Liver (tissue), 8 donors: ENCODE measurements at regions not wholly inside any gene's neighbourhood (a gene's known extent, or its start where the extent isn't known, plus 50 kb on each side); places are given as distances from the start of the nearest gene placed in this dataset.
A peak's percentile ranks its signal among the peaks of the same experiment; 100 is the strongest.

Experiments used
- DNase-seq: peaks from one replicate; pipeline ENCODE4 v3.0.0-alpha.2; 2017; ENCODE audit warnings: low spot score
- H3K27ac ChIP-seq, 2 donors: one replicate each; pipeline ENCODE4 v1.7.0; 2013; ENCODE audit warnings: inconsistent platforms in 2 of 2, low read length in 2 of 2, control low read depth in 1 of 2, low read depth in 1 of 2, mild to moderate bottlenecking in 1 of 2
- H3K27me3 ChIP-seq, 4 donors: one replicate each; pipeline versions ENCODE4 v1.6.1 to v1.7.0; 2013; ENCODE audit warnings: low read length in 3 of 4, inconsistent platforms in 1 of 4, mild to moderate bottlenecking in 1 of 4, moderate library complexity in 1 of 4; ENCODE audit not compliant: control insufficient read depth in 4 of 4, insufficient read depth in 4 of 4
- H3K36me3 ChIP-seq, 4 donors: one replicate each; pipeline versions ENCODE4 v1.6.1 to v1.7.0; 2013; ENCODE audit warnings: low read length in 3 of 4, mild to moderate bottlenecking in 3 of 4, low read depth in 1 of 4, moderate library complexity in 1 of 4; ENCODE audit not compliant: control insufficient read depth in 4 of 4, insufficient read depth in 3 of 4
- H3K4me1 ChIP-seq, 4 donors: one replicate each; pipeline versions ENCODE4 v1.6.1 to v1.7.0; 2013; ENCODE audit warnings: low read length in 3 of 4, mild to moderate bottlenecking in 3 of 4, moderate library complexity in 1 of 4; ENCODE audit not compliant: control insufficient read depth in 4 of 4, insufficient read depth in 4 of 4
- H3K4me3 ChIP-seq, 3 donors: one replicate each; pipeline versions ENCODE4 v1.6.1 to v1.7.0; 2013; ENCODE audit warnings: low read length in 3 of 3, control low read depth in 1 of 3, low read depth in 1 of 3, mild to moderate bottlenecking in 1 of 3
- H3K9ac ChIP-seq, 2 donors: one replicate each; pipeline ENCODE4 v1.7.0; 2013; ENCODE audit warnings: low read length in 2 of 2, mild to moderate bottlenecking in 2 of 2, moderate library complexity in 2 of 2, control low read depth in 1 of 2, low read depth in 1 of 2
- H3K9me3 ChIP-seq, 4 donors: one replicate each; pipeline versions ENCODE4 v1.6.1 to v1.7.0; 2013; ENCODE audit warnings: low read length in 3 of 4; ENCODE audit not compliant: control insufficient read depth in 4 of 4
- ATF3 ChIP-seq: IDR thresholded peaks from 2 replicates; pipeline ENCODE4 v1.6.1; 2016; ENCODE audit warnings: antibody characterized with exemption
- CTCF ChIP-seq: fragments of 150-350 bp; IDR thresholded peaks from 2 replicates; pipeline ENCODE4 v1.5.1; 2017; ENCODE audit warnings: improper control_type of control experiment, low read depth, low read length; ENCODE audit not compliant: missing input control
- EGR1 ChIP-seq, 2 donors: IDR thresholded peaks; 2 replicates each; pipeline ENCODE4 v1.6.1; 2016 to 2018; ENCODE audit warnings: antibody characterized with exemption in 2 of 2, low read depth in 2 of 2
- FOXA1 ChIP-seq: IDR thresholded peaks from 2 replicates; pipeline ENCODE4 v1.6.1; 2016; ENCODE audit warnings: antibody characterized with exemption
- FOXA2 ChIP-seq: IDR thresholded peaks from 2 replicates; pipeline ENCODE4 v1.6.1; 2016; ENCODE audit warnings: antibody characterized with exemption
- GABPA ChIP-seq, 2 donors: IDR thresholded peaks in 1 of 2; conservative IDR thresholded peaks in 1 of 2; 2 replicates each; pipeline ENCODE4 v1.6.1; 2016; ENCODE audit warnings: antibody characterized with exemption in 2 of 2, mild to moderate bottlenecking in 1 of 2, moderate library complexity in 1 of 2
- HNF4A ChIP-seq, 2 donors: conservative IDR thresholded peaks; 2 replicates each; pipeline ENCODE4 v1.6.1; 2016; ENCODE audit warnings: antibody characterized with exemption in 2 of 2, mild to moderate bottlenecking in 2 of 2
- HNF4G ChIP-seq: IDR thresholded peaks from 2 replicates; pipeline ENCODE4 v1.6.1; 2016; ENCODE audit warnings: antibody characterized with exemption
- JUND ChIP-seq, 2 donors: IDR thresholded peaks; 2 replicates each; pipeline ENCODE4 v1.6.1; 2016; ENCODE audit warnings: antibody characterized with exemption in 2 of 2
- NR2F2 ChIP-seq: IDR thresholded peaks from 2 replicates; pipeline ENCODE4 v1.6.1; 2016; ENCODE audit warnings: antibody characterized with exemption
- RAD21 ChIP-seq, 2 donors: IDR thresholded peaks; 2 replicates each; pipeline ENCODE4 v1.6.1; 2016; ENCODE audit warnings: antibody characterized with exemption in 2 of 2, mild to moderate bottlenecking in 2 of 2
- RXRA ChIP-seq, 2 donors: IDR thresholded peaks; 2 replicates each; pipeline ENCODE4 v1.6.1; 2017 to 2018; ENCODE audit warnings: antibody characterized with exemption in 2 of 2, mild to moderate bottlenecking in 1 of 2
- SP1 ChIP-seq: IDR thresholded peaks from 2 replicates; pipeline ENCODE4 v1.6.1; 2018; ENCODE audit warnings: antibody characterized with exemption, mild to moderate bottlenecking
- TAF1 ChIP-seq: conservative IDR thresholded peaks from 2 replicates; pipeline ENCODE4 v1.6.1; 2016; ENCODE audit warnings: antibody characterized with exemption, mild to moderate bottlenecking
- YY1 ChIP-seq: IDR thresholded peaks from 2 replicates; pipeline ENCODE4 v1.6.1; 2016; ENCODE audit warnings: antibody characterized with exemption, mild to moderate bottlenecking
- WGBS: extraction: QIAGEN DNeasy Blood & Tissue Kit; methylation state at CpG from one replicate; pipeline ENCODE4 v1.1.7; 2013; 5-methylcytosine and 5-hydroxymethylcytosine counted together
- TF ChIP-seq, protein P1 (sequence below): IDR thresholded peaks from 2 replicates; pipeline ENCODE4 v1.6.1; 2016; ENCODE audit warnings: antibody characterized with exemption
- TF ChIP-seq, protein P2 (sequence below): IDR thresholded peaks from 2 replicates; pipeline ENCODE4 v1.6.1; 2016; ENCODE audit warnings: antibody characterized with exemption
- TF ChIP-seq, protein P3 (sequence below): IDR thresholded peaks from 2 replicates; pipeline ENCODE4 v1.6.1; 2016; ENCODE audit warnings: antibody characterized with exemption, mild to moderate bottlenecking
- donor health status: healthy.
- donor health status: healthy.
- donor health status: healthy.
- donor health status: healthy.
- donor health status: healthy.

GRCh38 chr3:72018343-72018984 lies 233.5 kb upstream of the PROK2 start:
- H3K36me3 ChIP-seq, result no peaks in the 10 kb centered on the region
- no peaks in the 10 kb centered on the region for H3K27me3 ChIP-seq
- H3K9ac ChIP-seq, result no peak overlapping the region
- H3K4me1 ChIP-seq, result no peaks in the 10 kb centered on the region
- WGBS, result 89% methylated on average over 5 of the region's 5 CpGs
- no peak overlapping the region for H3K4me3 ChIP-seq
- peak; percentile 6 to 16 for TF ChIP-seq RXRA (IDR thresholded peaks at IDR 0.05)
- no peak for TF ChIP-seq YY1
- DNase-seq, result no peak
- no peaks in the 10 kb centered on the region for H3K9me3 ChIP-seq
- H3K27ac ChIP-seq, result no peak overlapping the region

DNA sequence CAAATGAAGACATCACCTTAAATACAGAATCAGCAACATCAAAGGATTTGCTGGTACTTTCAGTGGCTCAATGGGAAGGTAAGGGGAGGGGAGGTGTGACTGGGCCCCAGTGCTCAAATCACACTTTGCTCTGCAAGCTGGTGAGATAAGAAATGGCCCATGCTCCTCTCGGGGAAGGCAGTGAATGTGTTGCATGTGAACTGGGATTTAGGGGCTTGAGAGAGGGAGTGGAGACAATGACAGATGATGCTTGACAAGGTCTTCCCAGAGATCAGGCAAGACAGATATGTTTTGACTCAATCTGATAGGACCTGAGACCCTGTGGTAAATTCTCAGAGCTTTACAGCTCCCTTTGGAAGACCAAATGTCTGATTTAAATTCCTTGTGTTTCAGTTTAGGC lies 233.0 kb upstream of the PROK2 start:
- Histone ChIP-seq H3K4me3 (no peak overlapping the region), H3K4me1 (no peaks in the 10 kb centered on the region), H3K27ac (no peak overlapping the region), H3K9ac (no peak overlapping the region), H3K27me3 (no peaks in the 10 kb centered on the region), H3K36me3 (no peaks in the 10 kb centered on the region), H3K9me3 (no peaks in the 10 kb centered on the region)
- WGBS, result 90% methylated on average over 1 of the region's 1 CpG
- TF ChIP-seq RAD21 (IDR thresholded peaks at IDR 0.05) (no peak), RXRA (IDR thresholded peaks at IDR 0.05) (no peak), CTCF (no peak), FOXA2 (no peak), JUND (IDR thresholded peaks at IDR 0.05) (no peak), NR2F2 (no peak), EGR1 (IDR thresholded peaks at IDR 0.05; ENCODE audit: low read depth in 2 of 2) (no peak), YY1 (no peak), GABPA (IDR thresholded peaks at IDR 0.05 in 1 of 2, conservative IDR thresholded peaks at IDR 0.05 in 1 of 2) (no peak), SP1 (no peak), HNF4G (no peak), HNF4A (conservative IDR thresholded peaks at IDR 0.05) (no peak), TAF1 (no peak), FOXA1 (no peak), ATF3 (no peak)
- TF ChIP-seq, protein P1, sequence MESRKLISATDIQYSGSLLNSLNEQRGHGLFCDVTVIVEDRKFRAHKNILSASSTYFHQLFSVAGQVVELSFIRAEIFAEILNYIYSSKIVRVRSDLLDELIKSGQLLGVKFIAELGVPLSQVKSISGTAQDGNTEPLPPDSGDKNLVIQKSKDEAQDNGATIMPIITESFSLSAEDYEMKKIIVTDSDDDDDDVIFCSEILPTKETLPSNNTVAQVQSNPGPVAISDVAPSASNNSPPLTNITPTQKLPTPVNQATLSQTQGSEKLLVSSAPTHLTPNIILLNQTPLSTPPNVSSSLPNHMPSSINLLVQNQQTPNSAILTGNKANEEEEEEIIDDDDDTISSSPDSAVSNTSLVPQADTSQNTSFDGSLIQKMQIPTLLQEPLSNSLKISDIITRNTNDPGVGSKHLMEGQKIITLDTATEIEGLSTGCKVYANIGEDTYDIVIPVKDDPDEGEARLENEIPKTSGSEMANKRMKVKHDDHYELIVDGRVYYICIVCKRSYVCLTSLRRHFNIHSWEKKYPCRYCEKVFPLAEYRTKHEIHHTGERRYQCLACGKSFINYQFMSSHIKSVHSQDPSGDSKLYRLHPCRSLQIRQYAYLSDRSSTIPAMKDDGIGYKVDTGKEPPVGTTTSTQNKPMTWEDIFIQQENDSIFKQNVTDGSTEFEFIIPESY, result no peak
- TF ChIP-seq, protein P2, sequence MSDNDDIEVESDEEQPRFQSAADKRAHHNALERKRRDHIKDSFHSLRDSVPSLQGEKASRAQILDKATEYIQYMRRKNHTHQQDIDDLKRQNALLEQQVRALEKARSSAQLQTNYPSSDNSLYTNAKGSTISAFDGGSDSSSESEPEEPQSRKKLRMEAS, result no peak
- TF ChIP-seq, protein P3, sequence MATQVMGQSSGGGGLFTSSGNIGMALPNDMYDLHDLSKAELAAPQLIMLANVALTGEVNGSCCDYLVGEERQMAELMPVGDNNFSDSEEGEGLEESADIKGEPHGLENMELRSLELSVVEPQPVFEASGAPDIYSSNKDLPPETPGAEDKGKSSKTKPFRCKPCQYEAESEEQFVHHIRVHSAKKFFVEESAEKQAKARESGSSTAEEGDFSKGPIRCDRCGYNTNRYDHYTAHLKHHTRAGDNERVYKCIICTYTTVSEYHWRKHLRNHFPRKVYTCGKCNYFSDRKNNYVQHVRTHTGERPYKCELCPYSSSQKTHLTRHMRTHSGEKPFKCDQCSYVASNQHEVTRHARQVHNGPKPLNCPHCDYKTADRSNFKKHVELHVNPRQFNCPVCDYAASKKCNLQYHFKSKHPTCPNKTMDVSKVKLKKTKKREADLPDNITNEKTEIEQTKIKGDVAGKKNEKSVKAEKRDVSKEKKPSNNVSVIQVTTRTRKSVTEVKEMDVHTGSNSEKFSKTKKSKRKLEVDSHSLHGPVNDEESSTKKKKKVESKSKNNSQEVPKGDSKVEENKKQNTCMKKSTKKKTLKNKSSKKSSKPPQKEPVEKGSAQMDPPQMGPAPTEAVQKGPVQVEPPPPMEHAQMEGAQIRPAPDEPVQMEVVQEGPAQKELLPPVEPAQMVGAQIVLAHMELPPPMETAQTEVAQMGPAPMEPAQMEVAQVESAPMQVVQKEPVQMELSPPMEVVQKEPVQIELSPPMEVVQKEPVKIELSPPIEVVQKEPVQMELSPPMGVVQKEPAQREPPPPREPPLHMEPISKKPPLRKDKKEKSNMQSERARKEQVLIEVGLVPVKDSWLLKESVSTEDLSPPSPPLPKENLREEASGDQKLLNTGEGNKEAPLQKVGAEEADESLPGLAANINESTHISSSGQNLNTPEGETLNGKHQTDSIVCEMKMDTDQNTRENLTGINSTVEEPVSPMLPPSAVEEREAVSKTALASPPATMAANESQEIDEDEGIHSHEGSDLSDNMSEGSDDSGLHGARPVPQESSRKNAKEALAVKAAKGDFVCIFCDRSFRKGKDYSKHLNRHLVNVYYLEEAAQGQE, result no peak
- no peak for DNase-seq
